Ishikawa (cell line): ENCODE measurements at regions not wholly inside any gene's neighbourhood (a gene's known extent, or its start where the extent isn't known, plus 50 kb on each side); places are given as distances from the start of the nearest gene placed in this dataset.

Experiments used
- CEBPB ChIP-seq: IDR thresholded peaks from 2 replicates; pipeline ENCODE4 v1.6.1; 2012
- CREB1 ChIP-seq: IDR thresholded peaks from 2 replicates; pipeline ENCODE4 v1.6.1; 2012; ENCODE audit warnings: low read depth
- EGR1 ChIP-seq: IDR thresholded peaks from 2 replicates; pipeline ENCODE4 v1.6.1; 2012
- EP300 ChIP-seq: IDR thresholded peaks from 2 replicates; pipeline ENCODE4 v1.6.1; 2012; ENCODE audit warnings: borderline replicate concordance
- FOXM1 ChIP-seq: IDR thresholded peaks from 2 replicates; pipeline ENCODE4 v1.6.1; 2012; ENCODE audit warnings: low read depth, borderline replicate concordance
- NFIC ChIP-seq: IDR thresholded peaks from 2 replicates; pipeline ENCODE4 v1.6.1; 2012
- RAD21 ChIP-seq: IDR thresholded peaks from 2 replicates; pipeline ENCODE4 v1.6.1; 2012; ENCODE audit warnings: low read depth
- REST ChIP-seq: IDR thresholded peaks from 2 replicates; pipeline ENCODE4 v1.6.1; 2012; ENCODE audit warnings: low read depth, mild to moderate bottlenecking
- TAF1 ChIP-seq: IDR thresholded peaks from 2 replicates; pipeline ENCODE4 v1.6.1; 2012; ENCODE audit warnings: low read depth, mild to moderate bottlenecking
- TCF12 ChIP-seq: IDR thresholded peaks from 2 replicates; pipeline ENCODE4 v1.6.1; 2012; ENCODE audit warnings: low read depth
- TEAD4 ChIP-seq: IDR thresholded peaks from 2 replicates; pipeline ENCODE4 v1.6.1; 2012
- YY1 ChIP-seq: IDR thresholded peaks from 2 replicates; pipeline ENCODE4 v1.6.1; 2012; ENCODE audit warnings: low read depth
- ZBTB7A ChIP-seq: IDR thresholded peaks from 2 replicates; pipeline ENCODE4 v1.6.1; 2012; ENCODE audit warnings: low read depth
- TF ChIP-seq, protein P1 (sequence below): IDR thresholded peaks from 2 replicates; pipeline ENCODE4 v1.6.1; 2012
- TF ChIP-seq, protein P2 (sequence below): IDR thresholded peaks from 2 replicates; pipeline ENCODE4 v1.6.1; 2012

DNA sequence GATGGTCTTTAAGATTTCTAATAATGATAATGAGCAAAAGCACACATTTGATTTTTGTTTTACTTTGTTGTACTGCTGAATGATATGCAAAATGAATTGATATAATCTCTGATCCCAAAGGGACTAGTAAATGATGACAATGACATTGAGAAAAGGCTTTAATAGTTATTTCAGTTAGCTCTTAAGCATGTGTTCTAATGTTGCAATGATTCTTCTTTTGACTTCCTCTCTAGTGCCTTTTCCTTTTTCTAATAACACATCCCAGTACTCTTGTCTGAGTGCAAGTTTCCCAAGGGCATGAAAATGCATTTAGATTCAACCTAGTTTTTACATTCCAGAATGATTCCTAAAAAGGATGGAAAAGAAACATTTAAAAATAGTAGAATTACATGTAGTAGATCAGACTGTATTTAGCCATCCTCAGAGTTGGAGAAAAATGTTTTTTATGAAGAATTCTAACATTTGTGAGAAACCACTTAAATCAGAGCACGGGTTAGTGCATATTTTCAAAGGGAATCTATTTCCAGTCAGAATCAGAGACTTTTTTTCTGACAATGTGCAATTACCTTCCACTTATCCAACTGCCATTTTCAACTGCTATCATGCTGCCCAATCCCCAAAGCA, 508.8 kb downstream of the C4orf33 start:
- TF ChIP-seq YY1 (no peak), EGR1 (no peak), REST (no peak), ZBTB7A (no peak), TAF1 (no peak), FOXM1 (no peak)
- TF ChIP-seq, protein P1, sequence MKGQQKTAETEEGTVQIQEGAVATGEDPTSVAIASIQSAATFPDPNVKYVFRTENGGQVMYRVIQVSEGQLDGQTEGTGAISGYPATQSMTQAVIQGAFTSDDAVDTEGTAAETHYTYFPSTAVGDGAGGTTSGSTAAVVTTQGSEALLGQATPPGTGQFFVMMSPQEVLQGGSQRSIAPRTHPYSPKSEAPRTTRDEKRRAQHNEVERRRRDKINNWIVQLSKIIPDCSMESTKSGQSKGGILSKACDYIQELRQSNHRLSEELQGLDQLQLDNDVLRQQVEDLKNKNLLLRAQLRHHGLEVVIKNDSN = no peak

DNA sequence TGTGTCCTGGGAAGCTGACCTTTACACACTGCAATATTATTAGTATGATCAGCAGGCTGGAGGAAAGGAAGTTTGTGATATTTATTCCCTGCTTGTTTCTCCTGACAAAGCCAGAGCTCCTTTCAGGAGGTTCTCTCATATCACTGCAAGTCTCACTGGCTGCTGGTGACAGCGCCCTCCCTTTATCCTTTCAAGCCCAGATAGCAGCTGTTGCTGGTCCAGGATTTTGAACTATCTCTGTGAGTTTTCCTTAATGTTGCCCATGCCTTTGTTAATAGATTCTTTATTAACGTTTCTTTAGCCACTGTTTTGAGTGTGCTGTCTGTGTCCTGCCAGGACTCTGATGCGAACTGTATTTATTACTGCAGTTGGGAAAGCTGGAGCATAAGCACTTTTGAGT, 518.7 kb downstream of the C4orf33 start:
- no peak for TF ChIP-seq EGR1
- TF ChIP-seq RAD21 = no peak
- TF ChIP-seq, protein P1 = no peak
- TF ChIP-seq REST = no peak
- TF ChIP-seq TEAD4 = no peak
- TF ChIP-seq CEBPB = no peak
- TF ChIP-seq ZBTB7A = no peak
- TF ChIP-seq NFIC = no peak
- TF ChIP-seq EP300 = no peak
- TF ChIP-seq CREB1 = no peak
- TF ChIP-seq, protein P2, sequence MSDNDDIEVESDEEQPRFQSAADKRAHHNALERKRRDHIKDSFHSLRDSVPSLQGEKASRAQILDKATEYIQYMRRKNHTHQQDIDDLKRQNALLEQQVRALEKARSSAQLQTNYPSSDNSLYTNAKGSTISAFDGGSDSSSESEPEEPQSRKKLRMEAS = no peak
- no peak for TF ChIP-seq YY1
- TF ChIP-seq TAF1 = no peak
- no peak for TF ChIP-seq FOXM1
- TF ChIP-seq TCF12 = no peak

DNA sequence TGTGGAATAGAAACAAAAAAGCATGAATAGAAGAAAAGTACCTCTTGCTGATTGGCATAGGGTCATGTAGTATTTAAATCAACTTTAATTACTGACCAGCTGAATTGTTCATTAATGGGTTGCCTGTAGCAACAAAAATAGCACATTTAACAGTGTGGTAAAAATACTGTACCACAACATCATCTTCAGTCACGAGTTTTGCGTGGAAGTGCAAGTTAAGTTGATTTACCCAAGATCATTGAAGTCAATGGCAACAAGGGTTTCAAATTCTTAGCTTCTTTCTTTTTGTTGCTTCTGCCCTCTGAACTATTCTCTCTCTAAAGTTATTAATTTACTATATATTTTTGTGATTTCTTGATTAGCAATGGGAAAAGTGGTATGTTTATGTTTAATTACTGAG, 526.6 kb downstream of the C4orf33 start:
- TF ChIP-seq TAF1 = no peak
- TF ChIP-seq TEAD4 = no peak
- TF ChIP-seq CEBPB = no peak
- no peak for TF ChIP-seq REST
- no peak for TF ChIP-seq RAD21
- TF ChIP-seq, protein P2 = no peak
- TF ChIP-seq TCF12 = no peak
- no peak for TF ChIP-seq YY1
- TF ChIP-seq EGR1 = no peak
- TF ChIP-seq ZBTB7A = no peak
- TF ChIP-seq NFIC = no peak
- no peak for TF ChIP-seq EP300
- no peak for TF ChIP-seq CREB1
- TF ChIP-seq, protein P1 = no peak
- no peak for TF ChIP-seq FOXM1

DNA sequence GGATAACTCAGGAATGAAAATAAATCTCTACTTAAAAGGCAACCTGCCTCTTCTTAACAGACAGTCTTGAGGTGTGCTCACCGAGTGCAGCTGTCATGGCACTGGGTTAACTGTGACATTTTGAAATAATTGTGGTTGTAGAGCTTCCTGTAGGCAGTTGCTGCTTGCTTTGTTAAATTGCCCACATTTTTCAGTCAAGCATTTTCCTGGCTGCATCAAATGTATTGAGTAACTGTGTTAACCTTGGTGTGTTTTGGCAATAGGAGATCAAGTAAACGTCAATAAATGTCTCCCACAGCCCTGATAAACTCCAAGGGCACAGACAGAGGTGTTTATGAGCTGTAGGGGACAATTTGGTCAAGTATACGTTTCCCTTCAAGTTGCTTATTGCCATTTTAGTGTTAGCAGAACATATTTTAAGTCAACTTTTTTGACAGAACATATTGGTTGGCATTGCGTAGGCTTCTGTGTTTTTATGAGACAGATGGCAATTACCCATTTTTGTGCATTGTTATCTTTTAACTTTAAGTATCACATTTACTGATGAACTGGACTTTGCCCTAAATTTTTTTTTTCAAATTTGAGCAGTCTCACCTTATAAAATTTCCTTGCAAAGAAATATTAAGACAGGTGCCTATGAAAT, 527.4 kb downstream of the C4orf33 start:
- TF ChIP-seq YY1 = no peak
- TF ChIP-seq ZBTB7A = no peak
